Liver (tissue), 3 donors: ENCODE measurements at regions not wholly inside any gene's neighbourhood (a gene's known extent, or its start where the extent isn't known, plus 50 kb on each side); places are given as distances from the start of the nearest gene placed in this dataset.

ENCODE experiments used
- CTCF ChIP-seq: fragments of 150-350 bp; IDR thresholded peaks from 2 replicates; pipeline ENCODE4 v1.5.1; 2017; ENCODE audit warnings: improper control_type of control experiment, low read depth, low read length; ENCODE audit not compliant: missing input control
- GABPA ChIP-seq, 2 donors: IDR thresholded peaks in 1 of 2; conservative IDR thresholded peaks in 1 of 2; 2 replicates each; pipeline ENCODE4 v1.6.1; 2016; ENCODE audit warnings: antibody characterized with exemption in 2 of 2, mild to moderate bottlenecking in 1 of 2, moderate library complexity in 1 of 2
- HNF4A ChIP-seq, 2 donors: conservative IDR thresholded peaks; 2 replicates each; pipeline ENCODE4 v1.6.1; 2016; ENCODE audit warnings: antibody characterized with exemption in 2 of 2, mild to moderate bottlenecking in 2 of 2
- NR2F2 ChIP-seq: IDR thresholded peaks from 2 replicates; pipeline ENCODE4 v1.6.1; 2016; ENCODE audit warnings: antibody characterized with exemption
- REST ChIP-seq: IDR thresholded peaks from 2 replicates; pipeline ENCODE4 v1.6.1; 2016; ENCODE audit warnings: antibody characterized with exemption, mild to moderate bottlenecking
- TAF1 ChIP-seq: conservative IDR thresholded peaks from 2 replicates; pipeline ENCODE4 v1.6.1; 2016; ENCODE audit warnings: antibody characterized with exemption, mild to moderate bottlenecking
- YY1 ChIP-seq: IDR thresholded peaks from 2 replicates; pipeline ENCODE4 v1.6.1; 2016; ENCODE audit warnings: antibody characterized with exemption, mild to moderate bottlenecking
- donor health status: healthy.
- donor health status: healthy.

- TF ChIP-seq REST (no peak), HNF4A (conservative IDR thresholded peaks at IDR 0.05) (no peak), CTCF (no peak), YY1 (no peak), TAF1 (no peak), GABPA (IDR thresholded peaks at IDR 0.05 in 1 of 2, conservative IDR thresholded peaks at IDR 0.05 in 1 of 2) (no peak), NR2F2 (no peak)
These were observed 131.1 kb upstream of the TUT7 start for GRCh38 chr9:86485359-86485758.
